Loucy (cell line): ENCODE measurements at regions not wholly inside any gene's neighbourhood (a gene's known extent, or its start where the extent isn't known, plus 50 kb on each side); places are given as distances from the start of the nearest gene placed in this dataset.

Experiments used
- CTCF ChIP-seq: fragments of 200-600 bp; sonication (generic); conservative IDR thresholded peaks from 2 replicates; pipeline ENCODE4 v1.5.1; 2014; ENCODE audit warnings: mild to moderate bottlenecking, antibody characterized with exemption, low read length
- EZH2phosphoT487 ChIP-seq: fragments of 200-600 bp; IDR thresholded peaks from 2 replicates; pipeline ENCODE4 v1.6.1; 2018; ENCODE audit warnings: antibody characterized with exemption, mild to moderate bottlenecking, moderate library complexity, borderline replicate concordance

- TF ChIP-seq EZH2phosphoT487 (no peak), CTCF (no peak)
Measured at GRCh38 chr16:87101903-87102302, 215.3 kb downstream of the C16orf95 start.
